Activated CD4-positive, alpha-beta memory T cell treated with anti-CD3 and anti-CD28 coated beads for 36 hours (primary cell): ENCODE measurements at regions not wholly inside any gene's neighbourhood (a gene's known extent, or its start where the extent isn't known, plus 50 kb on each side); places are given as distances from the start of the nearest gene placed in this dataset.

ENCODE experiments used
- CTCF ChIA-PET: fragments of 350-600 bp; sonication (Branson Sonifier 250); formaldehyde crosslinking; loops from one replicate; lab custom pipeline; 2021; ENCODE audit warnings: antibody characterized with exemption, inconsistent platforms; lab: Charles Lee
- POLR2A ChIA-PET: fragments of 350-600 bp; sonication (Branson Sonifier 250); formaldehyde crosslinking; loops from one replicate; lab custom pipeline; 2021; ENCODE audit warnings: antibody characterized with exemption; lab: Charles Lee
- DNase-seq: peaks from one replicate; pipeline ENCODE4 v3.0.0-alpha.2; 2020
- H3K27ac Mint-ChIP-seq: one replicate; pipeline ENCODE4 v1.8.0; 2021; ENCODE audit warnings: mixed read lengths
- H3K27me3 Mint-ChIP-seq: one replicate; pipeline ENCODE4 v1.8.0; 2021; ENCODE audit warnings: mixed read lengths
- H3K36me3 Mint-ChIP-seq: one replicate; pipeline ENCODE4 v1.8.0; 2021; ENCODE audit warnings: mixed read lengths
- H3K4me1 Mint-ChIP-seq: one replicate; pipeline ENCODE4 v1.8.0; 2021; ENCODE audit warnings: low read depth, mixed read lengths
- H3K4me3 Mint-ChIP-seq: one replicate; pipeline ENCODE4 v1.8.0; 2021; ENCODE audit warnings: mild to moderate bottlenecking, mixed read lengths
- H3K9me3 Mint-ChIP-seq: one replicate; pipeline ENCODE4 v1.8.0; 2021; ENCODE audit warnings: mixed read lengths
- intact Hi-C: fragments of 100-400 bp; cut with micrococcal nuclease; formaldehyde crosslinking; loops from one replicate; pipeline ENCODE4 v1.15.1; 2023

GRCh38 chr10:128646956-128647355 lies 520.7 kb upstream of the MKI67 start:
- DNase-seq = no peak
- intact Hi-C loops = no loop called here
- Mint-ChIP-seq H3K27me3 (no peaks in the 10 kb centered on the region), H3K9me3 (no peaks in the 10 kb centered on the region), H3K4me3 (no peak overlapping the region), H3K4me1 (no peaks in the 10 kb centered on the region), H3K36me3 (no peaks in the 10 kb centered on the region), H3K27ac (no peak overlapping the region)
- POLR2A ChIA-PET = no interaction called here
- CTCF ChIA-PET = no interaction called here

- H3K9me3 Mint-ChIP-seq = no peaks in the 10 kb centered on the region
- no peak overlapping the region for H3K27ac Mint-ChIP-seq
- DNase-seq = no peak
- ChIA-PET POLR2A (no interaction called here), CTCF (no interaction called here)
- no peak overlapping the region for H3K4me3 Mint-ChIP-seq
- no peaks in the 10 kb centered on the region for H3K4me1 Mint-ChIP-seq
- intact Hi-C loops = no loop called here
- no peaks in the 10 kb centered on the region for H3K36me3 Mint-ChIP-seq
- no peaks in the 10 kb centered on the region for H3K27me3 Mint-ChIP-seq
Observed at GRCh38 chr10:128657548-128657947, 531.3 kb upstream of the MKI67 start.

- Mint-ChIP-seq H3K27me3 (no peaks in the 10 kb centered on the region), H3K27ac (no peak overlapping the region), H3K36me3 (no peaks in the 10 kb centered on the region), H3K4me3 (no peak overlapping the region), H3K9me3 (no peaks in the 10 kb centered on the region), H3K4me1 (no peaks in the 10 kb centered on the region)
- intact Hi-C loops = no loop called here
- POLR2A ChIA-PET = no interaction called here
- CTCF ChIA-PET = no interaction called here
- DNase-seq = no peak
Observed at GRCh38 chr10:128660726-128661125, 534.5 kb upstream of the MKI67 start.

GRCh38 chr10:128661404-128662197 lies 535.4 kb upstream of the MKI67 start:
- no peaks in the 10 kb centered on the region for H3K36me3 Mint-ChIP-seq
- no peaks in the 10 kb centered on the region for H3K4me1 Mint-ChIP-seq
- H3K27ac Mint-ChIP-seq = no peak overlapping the region
- intact Hi-C loops = no loop called here
- H3K4me3 Mint-ChIP-seq = no peak overlapping the region
- no peak for DNase-seq
- POLR2A ChIA-PET = no interaction called here
- H3K27me3 Mint-ChIP-seq = no peaks in the 10 kb centered on the region
- CTCF ChIA-PET = no interaction called here
- no peaks in the 10 kb centered on the region for H3K9me3 Mint-ChIP-seq

GRCh38 chr10:128662520-128662919 lies 536.3 kb upstream of the MKI67 start:
- H3K4me3 Mint-ChIP-seq = no peak overlapping the region
- ChIA-PET CTCF (no interaction called here), POLR2A (no interaction called here)
- H3K36me3 Mint-ChIP-seq = no peaks in the 10 kb centered on the region
- no peak for DNase-seq
- no peaks in the 10 kb centered on the region for H3K27me3 Mint-ChIP-seq
- H3K27ac Mint-ChIP-seq = no peak overlapping the region
- H3K9me3 Mint-ChIP-seq = no peaks in the 10 kb centered on the region
- H3K4me1 Mint-ChIP-seq = no peaks in the 10 kb centered on the region
- intact Hi-C loops = no loop called here

GRCh38 chr10:128664729-128665128 lies 538.5 kb upstream of the MKI67 start:
- Mint-ChIP-seq H3K27me3 (no peaks in the 10 kb centered on the region), H3K4me1 (no peaks in the 10 kb centered on the region), H3K36me3 (no peaks in the 10 kb centered on the region), H3K27ac (no peak overlapping the region), H3K9me3 (no peaks in the 10 kb centered on the region), H3K4me3 (no peak overlapping the region)
- intact Hi-C loops = no loop called here
- ChIA-PET POLR2A (no interaction called here), CTCF (no interaction called here)
- no peak for DNase-seq

- ChIA-PET POLR2A (no interaction called here), CTCF (interaction anchor here (1.2 kb wide), 1 partner anchor 185 kb away, joined by 5 read pairs; no protein-coding TSS in a partner anchor)
- DNase-seq = no peak
- Mint-ChIP-seq H3K9me3 (no peaks in the 10 kb centered on the region), H3K27me3 (no peaks in the 10 kb centered on the region), H3K4me3 (no peak overlapping the region), H3K27ac (no peak overlapping the region), H3K4me1 (no peaks in the 10 kb centered on the region), H3K36me3 (no peaks in the 10 kb centered on the region)
- intact Hi-C loops = no loop called here
Observed at GRCh38 chr10:128675405-128675804, 549.2 kb upstream of the MKI67 start.

- ChIA-PET POLR2A (no interaction called here), CTCF (no interaction called here)
- Mint-ChIP-seq H3K36me3 (no peaks in the 10 kb centered on the region), H3K4me3 (no peak overlapping the region), H3K4me1 (no peaks in the 10 kb centered on the region), H3K9me3 (no peaks in the 10 kb centered on the region), H3K27ac (no peak overlapping the region), H3K27me3 (no peaks in the 10 kb centered on the region)
- DNase-seq = no peak
- intact Hi-C loops = no loop called here
Observed at GRCh38 chr10:128680116-128680515, 553.9 kb upstream of the MKI67 start.

- CTCF ChIA-PET = no interaction called here
- Mint-ChIP-seq H3K36me3 (no peaks in the 10 kb centered on the region), H3K27me3 (no peaks in the 10 kb centered on the region), H3K4me3 (no peak overlapping the region), H3K27ac (no peak overlapping the region), H3K9me3 (no peaks in the 10 kb centered on the region), H3K4me1 (no peaks in the 10 kb centered on the region)
- intact Hi-C loops = no loop called here
- POLR2A ChIA-PET = no interaction called here
- no peak for DNase-seq
Observed at GRCh38 chr10:128684215-128684614, 558.0 kb upstream of the MKI67 start.

GRCh38 chr10:128686630-128687278 lies 560.5 kb upstream of the MKI67 start:
- Mint-ChIP-seq H3K9me3 (no peaks in the 10 kb centered on the region), H3K27ac (no peak overlapping the region), H3K4me1 (no peaks in the 10 kb centered on the region), H3K36me3 (no peaks in the 10 kb centered on the region), H3K4me3 (no peak overlapping the region), H3K27me3 (no peaks in the 10 kb centered on the region)
- CTCF ChIA-PET = no interaction called here
- intact Hi-C loops = no loop called here
- POLR2A ChIA-PET = no interaction called here
- no peak for DNase-seq

GRCh38 chr10:128687408-128687807 lies 561.2 kb upstream of the MKI67 start:
- no peak overlapping the region for H3K27ac Mint-ChIP-seq
- no peak for DNase-seq
- ChIA-PET CTCF (interaction anchor here (0.6 kb wide), 1 partner anchor 1931 kb away, joined by 3 read pairs; no protein-coding TSS in a partner anchor), POLR2A (no interaction called here)
- H3K4me1 Mint-ChIP-seq = no peaks in the 10 kb centered on the region
- no peaks in the 10 kb centered on the region for H3K27me3 Mint-ChIP-seq
- H3K4me3 Mint-ChIP-seq = no peak overlapping the region
- no peaks in the 10 kb centered on the region for H3K9me3 Mint-ChIP-seq
- intact Hi-C loops = no loop called here
- H3K36me3 Mint-ChIP-seq = no peaks in the 10 kb centered on the region

- Mint-ChIP-seq H3K9me3 (no peaks in the 10 kb centered on the region), H3K36me3 (no peaks in the 10 kb centered on the region), H3K4me3 (no peak overlapping the region), H3K4me1 (no peaks in the 10 kb centered on the region), H3K27me3 (no peaks in the 10 kb centered on the region), H3K27ac (no peak overlapping the region)
- ChIA-PET POLR2A (no interaction called here), CTCF (interaction anchor here (0.6 kb wide), 1 partner anchor 1931 kb away, joined by 3 read pairs; no protein-coding TSS in a partner anchor)
- intact Hi-C loops = no loop called here
- DNase-seq = no peak
Observed at GRCh38 chr10:128687927-128688549, 561.8 kb upstream of the MKI67 start.
